Suprapubic skin (tissue), 4 donors: ENCODE measurements at regions not wholly inside any gene's neighbourhood (a gene's known extent, or its start where the extent isn't known, plus 50 kb on each side); places are given as distances from the start of the nearest gene placed in this dataset.

Experiments used
- POLR2A ChIP-seq, 2 donors: fragments of 450-650 bp; IDR thresholded peaks; one replicate each; pipeline ENCODE4 v1.6.1; 2017; ENCODE audit warnings: antibody characterized with exemption in 2 of 2, mild to moderate bottlenecking in 2 of 2, moderate library complexity in 2 of 2
- POLR2AphosphoS5 ChIP-seq, 3 donors: sonication (generic); formaldehyde crosslinking; IDR thresholded peaks; one replicate each; pipeline ENCODE4 v1.6.1; 2017; ENCODE audit warnings: antibody characterized with exemption in 3 of 3
- TF ChIP-seq, protein P1 (sequence below), 2 donors: fragments of 200-600 bp in 1 of 2; fragments of 450-650 bp in 1 of 2; sonication (generic) in 1 of 2; IDR thresholded peaks; one replicate each; pipeline ENCODE4 v1.5.1; 2016 to 2019; ENCODE audit warnings: antibody characterized with exemption in 2 of 2, mild to moderate bottlenecking in 1 of 2, moderate library complexity in 1 of 2

DNA sequence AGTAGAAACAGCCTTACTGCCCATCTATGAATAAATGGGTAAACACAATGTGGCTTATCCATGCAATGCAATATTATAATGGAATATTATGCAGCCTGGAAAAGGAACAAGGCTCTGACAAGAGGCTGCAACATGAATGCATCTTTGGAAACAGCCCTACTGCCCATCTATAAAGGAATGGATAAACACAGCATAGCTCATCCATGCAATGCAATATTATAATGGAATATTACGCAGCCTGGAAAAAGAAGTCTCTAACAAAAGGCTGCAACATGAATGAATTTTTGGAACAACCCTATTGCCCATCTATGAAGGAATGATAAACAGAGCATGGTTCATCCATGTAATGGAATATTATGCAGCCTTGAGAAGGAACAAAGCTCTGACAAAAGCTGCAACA, 161.0 kb downstream of the CRLF2 start:
- TF ChIP-seq, protein P1, sequence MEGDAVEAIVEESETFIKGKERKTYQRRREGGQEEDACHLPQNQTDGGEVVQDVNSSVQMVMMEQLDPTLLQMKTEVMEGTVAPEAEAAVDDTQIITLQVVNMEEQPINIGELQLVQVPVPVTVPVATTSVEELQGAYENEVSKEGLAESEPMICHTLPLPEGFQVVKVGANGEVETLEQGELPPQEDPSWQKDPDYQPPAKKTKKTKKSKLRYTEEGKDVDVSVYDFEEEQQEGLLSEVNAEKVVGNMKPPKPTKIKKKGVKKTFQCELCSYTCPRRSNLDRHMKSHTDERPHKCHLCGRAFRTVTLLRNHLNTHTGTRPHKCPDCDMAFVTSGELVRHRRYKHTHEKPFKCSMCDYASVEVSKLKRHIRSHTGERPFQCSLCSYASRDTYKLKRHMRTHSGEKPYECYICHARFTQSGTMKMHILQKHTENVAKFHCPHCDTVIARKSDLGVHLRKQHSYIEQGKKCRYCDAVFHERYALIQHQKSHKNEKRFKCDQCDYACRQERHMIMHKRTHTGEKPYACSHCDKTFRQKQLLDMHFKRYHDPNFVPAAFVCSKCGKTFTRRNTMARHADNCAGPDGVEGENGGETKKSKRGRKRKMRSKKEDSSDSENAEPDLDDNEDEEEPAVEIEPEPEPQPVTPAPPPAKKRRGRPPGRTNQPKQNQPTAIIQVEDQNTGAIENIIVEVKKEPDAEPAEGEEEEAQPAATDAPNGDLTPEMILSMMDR (IDR thresholded peaks at IDR 0.05) = no peak
- TF ChIP-seq POLR2A (IDR thresholded peaks at IDR 0.05) (no peak), POLR2AphosphoS5 (IDR thresholded peaks at IDR 0.05) (no peak)
